GM18511 (cell line): ENCODE measurements at regions not wholly inside any gene's neighbourhood (a gene's known extent, or its start where the extent isn't known, plus 50 kb on each side); places are given as distances from the start of the nearest gene placed in this dataset.

Source experiments
- ATAC-seq: cut with Tn5 transposase; IDR thresholded peaks from one replicate; pipeline ENCODE4 v1.9.1; 2021; ENCODE audit warnings: mild to moderate bottlenecking, moderate library complexity; ENCODE audit not compliant: unreplicated experiment

- no peak for ATAC-seq
These were observed 103.5 kb upstream of the ST6GALNAC5 start for GRCh38 chr1:76763738-76764137.

GRCh38 chr1:76764638-76765454, 102.4 kb upstream of the ST6GALNAC5 start:
- ATAC-seq: no peak

DNA sequence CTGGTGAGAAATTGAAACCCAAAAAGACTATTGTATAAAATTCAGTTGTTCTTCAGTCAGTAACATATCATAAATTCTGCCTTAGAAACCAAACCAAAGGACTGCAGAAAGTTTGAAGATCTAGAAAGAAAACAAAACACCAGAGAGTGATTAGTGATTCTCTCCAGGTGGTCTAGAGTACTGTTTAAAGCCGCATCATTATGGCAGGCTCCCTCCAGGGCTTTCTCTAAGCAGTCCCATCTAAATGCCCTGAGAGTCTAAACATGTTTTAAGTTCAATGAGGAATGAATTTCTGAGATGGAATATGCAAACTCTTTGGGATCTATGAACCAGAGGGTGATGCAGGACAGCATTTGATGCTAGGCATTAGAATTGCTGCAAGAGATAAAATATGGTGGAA, 100.9 kb upstream of the ST6GALNAC5 start:
- ATAC-seq: no peak

GRCh38 chr1:76769911-76770310, 97.4 kb upstream of the ST6GALNAC5 start:
- ATAC-seq: no peak

DNA sequence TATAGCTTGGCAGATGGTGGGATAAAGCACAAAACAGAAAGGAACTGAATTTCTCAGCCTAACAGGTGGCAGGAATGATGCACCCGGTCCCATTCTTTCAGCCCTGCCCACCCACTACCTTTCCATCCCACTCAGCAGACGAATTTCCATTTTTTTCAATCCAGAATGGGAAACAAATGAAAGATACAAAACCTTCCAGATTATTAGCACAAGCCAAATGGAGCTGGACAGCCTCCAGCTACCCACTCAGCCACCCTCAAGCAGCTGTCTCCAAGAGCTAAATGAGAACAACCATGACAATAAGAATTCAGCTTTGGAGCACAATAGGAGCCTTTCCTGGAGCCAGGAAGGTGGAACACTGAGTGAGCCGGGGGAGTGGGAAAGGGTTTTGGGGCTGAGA, 96.3 kb upstream of the ST6GALNAC5 start:
- ATAC-seq: no peak

- ATAC-seq: no peak
These were observed 85.8 kb upstream of the ST6GALNAC5 start for GRCh38 chr1:76781447-76781846.

DNA sequence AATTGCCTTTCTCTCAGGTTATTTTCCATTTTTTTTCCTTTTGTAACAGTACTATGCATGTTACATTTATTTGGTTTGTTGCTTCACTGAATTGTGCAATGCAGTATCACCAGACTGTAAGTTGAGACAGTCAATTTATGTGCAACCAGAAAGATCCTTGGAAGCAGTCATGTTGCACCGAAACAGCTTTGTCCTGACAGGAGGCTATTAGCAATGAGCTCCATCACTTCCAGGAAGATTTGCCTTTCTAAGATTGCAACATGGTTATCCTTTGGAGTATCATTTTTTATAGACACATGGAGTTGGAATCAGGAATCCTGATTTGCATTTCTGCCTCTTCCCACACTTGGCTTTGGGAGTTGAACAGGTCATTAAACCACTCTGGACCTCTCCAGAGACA, 84.5 kb upstream of the ST6GALNAC5 start:
- no peak for ATAC-seq

DNA sequence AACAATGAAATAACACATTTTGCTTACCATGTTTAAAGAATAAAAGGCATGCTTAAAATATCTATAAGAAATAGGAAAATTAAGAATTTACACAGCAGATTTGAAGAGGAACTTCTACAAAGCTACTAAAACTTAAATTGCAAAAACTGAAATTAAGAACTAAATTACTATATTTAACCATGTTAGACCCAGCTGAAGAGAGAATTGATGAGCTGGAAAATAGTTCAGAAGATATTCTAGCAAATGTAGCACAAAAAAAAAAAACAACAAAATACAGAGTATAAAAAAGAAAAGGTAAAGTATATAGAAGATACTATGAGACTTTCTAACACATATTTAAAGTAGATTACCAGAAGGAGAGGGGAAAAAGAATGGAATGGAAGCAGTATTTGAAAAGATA, 82.8 kb upstream of the ST6GALNAC5 start:
- no peak for ATAC-seq

GRCh38 chr1:76786222-76786621, 81.1 kb upstream of the ST6GALNAC5 start:
- no peak for ATAC-seq

- no peak for ATAC-seq
These were observed 73.7 kb upstream of the ST6GALNAC5 start for GRCh38 chr1:76793594-76793993.

DNA sequence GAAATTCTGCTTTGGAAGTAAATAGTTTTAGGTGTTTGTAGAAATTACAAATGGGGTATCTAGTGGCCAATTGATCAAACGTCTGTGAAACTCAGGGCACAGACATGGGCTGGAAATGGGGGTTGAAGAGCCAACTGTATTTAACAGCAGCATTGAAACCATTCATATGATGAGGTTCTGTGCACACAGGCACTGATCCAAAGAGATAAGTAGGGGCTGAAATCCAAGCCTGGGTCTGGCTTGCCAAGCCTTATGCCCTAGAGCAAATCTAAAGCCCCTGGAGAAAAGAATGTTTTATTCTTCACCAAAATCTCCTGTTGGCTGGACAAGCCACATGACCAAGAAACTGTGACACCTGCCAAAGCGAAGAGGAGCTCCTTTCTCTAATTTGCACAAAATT, 67.6 kb upstream of the ST6GALNAC5 start:
- ATAC-seq: no peak

- no peak for ATAC-seq
These were observed 65.2 kb upstream of the ST6GALNAC5 start for GRCh38 chr1:76802094-76802493.

GRCh38 chr1:76807543-76808260, 59.6 kb upstream of the ST6GALNAC5 start:
- no peak for ATAC-seq
